ENCODE measurements at regions not wholly inside any gene's neighbourhood (a gene's known extent, or its start where the extent isn't known, plus 50 kb on each side); places are given as distances from the start of the nearest gene placed in this dataset.
A peak's percentile ranks its signal among the peaks of the same experiment; 100 is the strongest.

- no peak for TF ChIP-seq SUZ12 (IDR thresholded peaks at IDR 0.05)
- TF ChIP-seq SP1 (IDR thresholded peaks at IDR 0.05): no peak
- no peak for TF ChIP-seq ZNF384 (IDR thresholded peaks at IDR 0.05)
- TF ChIP-seq BHLHE40 (IDR thresholded peaks at IDR 0.05; ENCODE audit: borderline replicate concordance): no peak
- no peak for TF ChIP-seq ELF4 (IDR thresholded peaks at IDR 0.05)
- no peak for TF ChIP-seq TARDBP (IDR thresholded peaks at IDR 0.05)
- TF ChIP-seq HDGF (IDR thresholded peaks at IDR 0.05; ENCODE audit: borderline replicate concordance): no peak
- TF ChIP-seq FOXM1 (IDR thresholded peaks at IDR 0.05; ENCODE audit: borderline replicate concordance): no peak
- no peak for TF ChIP-seq NFRKB (IDR thresholded peaks at IDR 0.05)
- peak; percentile 36; the same call in 1 of the 2 replicates for TF ChIP-seq PKNOX1 (IDR thresholded peaks at IDR 0.05)
- no peak for TF ChIP-seq FOXA1 (IDR thresholded peaks at IDR 0.05)
Measured at GRCh38 chr13:54611390-54611789, 1582.8 kb downstream of the OLFM4 start.
